ENCODE measurements at regions not wholly inside any gene's neighbourhood (a gene's known extent, or its start where the extent isn't known, plus 50 kb on each side); places are given as distances from the start of the nearest gene placed in this dataset.

GRCh38 chr9:95757439-95757838, 118.1 kb upstream of the ERCC6L2 start:
- DNase-seq (ENCODE audit: low read depth in 1 of 2, low spot score in 1 of 2), result no peak

- no peak for DNase-seq (ENCODE audit: low read depth in 1 of 2, low spot score in 1 of 2)
Observed at GRCh38 chr9:95756986-95757385, 118.5 kb upstream of the ERCC6L2 start.

GRCh38 chr9:95756101-95756500, 119.4 kb upstream of the ERCC6L2 start:
- DNase-seq (ENCODE audit: low read depth in 1 of 2, low spot score in 1 of 2), result no peak

- no peak for DNase-seq (ENCODE audit: low read depth in 1 of 2, low spot score in 1 of 2)
Observed at GRCh38 chr9:95755421-95755730, 120.1 kb upstream of the ERCC6L2 start.

- no peak for DNase-seq (ENCODE audit: low read depth in 1 of 2, low spot score in 1 of 2)
Observed at GRCh38 chr9:95754533-95755420, 120.7 kb upstream of the ERCC6L2 start.

DNA sequence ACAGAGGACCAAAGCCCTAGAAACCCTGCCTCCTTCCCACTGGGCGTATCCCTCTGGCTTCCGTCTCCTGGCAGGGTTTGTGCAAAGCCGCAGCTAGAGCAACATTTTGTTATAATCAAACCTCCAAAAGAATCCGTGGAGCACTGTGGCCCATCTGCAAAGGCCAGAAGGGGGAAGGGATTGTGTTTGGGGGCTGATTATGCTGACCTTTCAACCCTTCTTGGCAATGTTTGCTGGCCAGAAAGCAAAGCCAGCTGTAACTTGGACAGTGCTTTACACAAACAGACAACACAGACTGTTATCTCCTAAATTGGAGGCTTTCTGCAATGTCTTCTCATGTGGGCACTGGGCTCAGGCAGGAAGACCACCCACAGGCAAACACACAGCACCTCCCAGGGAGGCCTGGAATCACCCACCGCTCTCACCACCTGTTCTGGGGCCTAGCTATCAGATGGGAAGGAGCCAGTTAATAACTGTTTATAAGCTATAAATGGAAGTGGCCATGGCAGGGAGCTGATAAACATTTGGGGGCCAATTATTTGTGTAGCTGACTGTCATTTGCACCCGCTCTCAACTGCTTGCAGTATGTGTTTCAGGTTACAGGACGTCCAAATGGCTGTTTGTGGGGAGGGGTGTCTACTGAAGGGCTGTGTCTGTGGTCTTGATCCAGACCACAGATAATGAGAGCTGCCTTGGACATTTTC, 121.6 kb upstream of the ERCC6L2 start:
- no peak for DNase-seq (ENCODE audit: low read depth in 1 of 2, low spot score in 1 of 2)

DNA sequence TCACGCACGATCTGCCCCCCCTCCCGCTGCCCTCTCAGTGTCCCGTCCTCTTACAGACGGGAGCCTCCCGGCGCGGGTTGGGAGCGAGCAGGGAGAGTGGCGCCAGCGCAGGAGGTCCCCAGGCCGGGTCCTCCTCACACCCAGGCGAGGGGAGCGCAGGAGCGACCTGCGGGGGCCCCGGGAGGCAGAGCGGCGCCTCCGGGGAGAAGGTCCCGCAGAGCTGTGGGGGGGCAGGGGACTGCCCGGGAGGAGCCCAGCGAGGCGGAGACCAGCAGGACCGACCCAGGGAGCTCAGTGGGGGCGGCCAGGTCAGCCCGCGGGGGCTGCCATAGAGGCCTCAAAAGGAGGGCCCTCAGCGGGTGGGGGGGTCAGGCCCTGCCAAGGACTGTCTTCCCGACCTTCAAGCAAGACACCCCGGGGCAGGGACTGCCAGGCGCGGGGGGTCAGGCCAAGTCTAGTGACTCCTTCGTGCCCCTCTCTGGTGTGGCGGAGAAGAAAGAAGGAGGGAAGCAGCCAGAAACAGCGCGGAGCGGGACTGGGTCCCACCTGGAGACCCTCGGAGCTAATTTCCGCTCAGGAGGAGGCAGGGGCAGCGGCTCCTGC, 123.3 kb upstream of the ERCC6L2 start:
- DNase-seq (ENCODE audit: low read depth in 1 of 2, low spot score in 1 of 2), result no peak

DNA sequence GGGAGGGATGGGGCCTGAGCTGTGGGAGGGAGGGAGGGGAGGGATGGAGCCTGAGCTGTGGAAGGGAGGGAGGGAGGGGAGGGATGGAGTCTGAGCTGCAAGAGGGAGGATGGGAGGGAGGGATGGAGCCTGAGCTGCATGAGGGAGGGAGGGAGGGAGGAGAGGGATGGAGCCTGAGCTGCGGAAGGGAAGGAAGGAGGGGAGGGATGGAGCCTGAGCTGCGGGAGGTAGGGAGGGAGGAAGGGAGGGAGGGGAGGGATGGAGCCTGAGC, 124.0 kb upstream of the ERCC6L2 start:
- no peak for DNase-seq (ENCODE audit: low read depth in 1 of 2, low spot score in 1 of 2)

- DNase-seq (ENCODE audit: low read depth in 1 of 2, low spot score in 1 of 2), result peak in 1 of 2 donors; percentile 3
Observed at GRCh38 chr9:95750725-95751519, 124.6 kb upstream of the ERCC6L2 start.

- DNase-seq (ENCODE audit: low read depth in 1 of 2, low spot score in 1 of 2), result no peak
Observed at GRCh38 chr9:95749493-95749892, 126.0 kb upstream of the ERCC6L2 start.

GRCh38 chr9:95746408-95747180, 128.9 kb upstream of the ERCC6L2 start:
- DNase-seq (ENCODE audit: low read depth in 1 of 2, low spot score in 1 of 2), result no peak

- no peak for DNase-seq (ENCODE audit: low read depth in 1 of 2, low spot score in 1 of 2)
Observed at GRCh38 chr9:95742821-95743220, 132.7 kb upstream of the ERCC6L2 start.

DNA sequence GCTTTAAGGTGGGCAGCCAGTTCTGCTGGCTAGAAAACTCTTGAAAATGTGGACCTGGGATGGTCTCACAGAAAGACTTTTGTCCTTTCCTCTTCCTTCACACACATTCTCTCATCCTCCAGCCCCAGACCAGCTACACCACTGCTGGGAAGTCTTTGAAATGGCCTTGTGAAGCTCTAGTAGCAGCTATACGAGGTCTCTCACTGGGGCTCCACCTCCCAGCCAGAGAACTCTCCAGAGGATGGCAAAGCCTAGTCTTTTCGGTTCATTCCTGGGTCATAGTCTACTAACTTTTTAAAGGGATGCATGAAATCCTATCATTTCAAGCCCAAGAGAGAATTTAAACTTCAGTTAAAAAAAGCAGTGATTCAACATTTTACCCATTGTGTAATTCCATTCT, 133.9 kb upstream of the ERCC6L2 start:
- DNase-seq (ENCODE audit: low read depth in 1 of 2, low spot score in 1 of 2), result no peak

GRCh38 chr9:95740217-95741004, 135.1 kb upstream of the ERCC6L2 start:
- no peak for DNase-seq (ENCODE audit: low read depth in 1 of 2, low spot score in 1 of 2)

GRCh38 chr9:95738438-95738837, 137.1 kb upstream of the ERCC6L2 start:
- no peak for DNase-seq (ENCODE audit: low read depth in 1 of 2, low spot score in 1 of 2)

DNA sequence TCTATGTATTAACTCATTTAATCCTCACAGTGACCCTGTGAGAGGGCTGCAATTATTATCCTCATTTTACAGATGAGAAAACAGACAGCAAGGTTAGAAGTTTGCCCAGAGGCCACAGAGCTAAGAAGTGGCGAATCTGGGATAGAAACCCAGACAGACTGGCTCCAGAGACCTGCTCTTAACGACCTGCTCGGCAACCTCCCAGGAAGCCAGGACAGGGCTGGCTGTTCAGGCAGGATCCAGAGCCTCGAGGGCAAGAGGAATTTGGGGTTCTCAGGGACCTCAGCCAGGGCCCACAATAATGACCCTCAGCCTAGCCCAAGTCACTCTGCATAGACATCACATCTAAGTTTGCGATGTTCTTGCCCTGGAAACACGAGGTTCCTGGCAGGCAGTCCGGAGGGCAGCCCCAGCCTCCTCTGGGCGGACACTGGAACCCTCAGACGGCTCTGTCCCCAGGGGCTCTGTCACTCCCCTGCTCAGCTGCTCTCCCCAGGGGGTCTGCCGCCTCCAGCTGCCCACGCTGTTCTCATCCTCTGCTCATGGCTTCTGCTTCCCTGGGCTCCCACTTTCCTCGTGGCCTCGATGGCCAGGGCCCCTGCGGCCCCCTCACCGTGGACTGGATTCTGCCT, 138.5 kb upstream of the ERCC6L2 start:
- DNase-seq (ENCODE audit: low read depth in 1 of 2, low spot score in 1 of 2), result no peak

- no peak for DNase-seq (ENCODE audit: low read depth in 1 of 2, low spot score in 1 of 2)
Observed at GRCh38 chr9:95736370-95736769, 139.1 kb upstream of the ERCC6L2 start.

DNA sequence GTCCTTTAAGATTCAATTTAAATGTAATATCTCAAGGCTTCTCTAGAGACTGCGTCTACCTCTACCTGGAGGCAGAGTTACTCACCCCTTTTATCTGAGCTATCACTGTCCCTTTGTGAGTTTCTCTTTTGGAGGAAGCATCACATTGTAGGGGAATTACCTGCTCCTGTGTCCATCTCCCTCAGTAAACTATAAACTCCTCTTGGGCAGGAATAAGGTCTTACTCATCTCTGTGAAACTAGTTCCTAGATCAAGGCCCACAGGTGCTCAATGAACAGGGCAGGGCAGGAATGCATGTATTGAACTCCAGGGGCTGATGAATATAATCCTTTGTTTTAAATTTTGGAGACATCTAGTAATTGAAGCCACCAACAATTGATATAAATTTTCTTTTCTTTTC, 139.8 kb upstream of the ERCC6L2 start:
- no peak for DNase-seq (ENCODE audit: low read depth in 1 of 2, low spot score in 1 of 2)

DNA sequence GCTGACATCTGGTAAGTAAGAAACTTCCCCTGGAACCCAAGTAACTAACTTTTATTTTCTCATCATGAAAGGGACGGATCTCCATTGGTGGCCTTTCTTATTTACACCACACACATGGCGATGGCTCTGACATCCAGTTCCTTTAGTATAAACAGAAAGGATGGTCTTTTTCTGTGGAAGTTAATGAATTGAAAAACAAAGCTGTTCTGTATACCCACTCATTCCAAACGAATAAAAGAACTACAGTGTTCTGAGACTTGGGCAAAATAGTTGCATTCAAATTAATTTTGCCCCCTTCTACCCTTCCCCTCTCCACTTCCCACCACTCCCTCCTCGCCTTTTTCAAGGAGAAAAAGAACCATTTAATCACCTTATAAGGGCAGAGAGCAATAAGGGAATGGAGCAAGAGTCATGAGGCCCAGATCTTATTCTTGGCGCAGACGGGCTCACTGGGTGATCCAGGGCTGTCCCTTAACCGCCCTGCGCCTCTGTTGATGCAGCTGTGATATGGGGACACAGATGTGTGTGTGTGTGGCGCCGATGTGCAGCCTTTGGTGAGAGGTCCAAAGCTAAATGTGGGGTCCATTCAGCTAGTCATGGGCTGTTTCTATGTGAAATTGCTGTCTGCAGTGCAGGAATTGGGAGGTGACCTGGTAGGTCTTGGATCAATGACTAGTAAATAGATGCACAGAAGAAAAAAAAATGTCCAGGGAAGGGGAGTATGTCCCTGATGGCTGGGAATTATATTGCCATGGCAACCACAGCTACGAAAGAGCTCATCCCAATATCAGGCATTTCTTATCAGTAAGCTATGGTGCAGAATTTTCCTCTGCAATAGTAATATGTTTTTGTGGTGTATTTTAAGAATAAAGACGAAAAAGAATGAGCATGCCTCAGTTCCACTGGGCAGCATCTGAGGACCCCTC, 141.5 kb upstream of the ERCC6L2 start:
- DNase-seq (ENCODE audit: low read depth in 1 of 2, low spot score in 1 of 2), result no peak
